Mucosa of descending colon (tissue), 3 donors: ENCODE measurements at regions not wholly inside any gene's neighbourhood (a gene's known extent, or its start where the extent isn't known, plus 50 kb on each side); places are given as distances from the start of the nearest gene placed in this dataset.
A peak's percentile ranks its signal among the peaks of the same experiment; 100 is the strongest.

Experiments used
- ATAC-seq: fragments of 200-7000 bp; cut with Tn5 transposase; one replicate; pipeline ENCODE4 v1.9.1; 2020; ENCODE audit warnings: mild to moderate bottlenecking, moderate library complexity
- DNase-seq, 3 donors: peaks; one replicate each; pipeline ENCODE4 v3.0.0-alpha.2; 2020
- H3K36me3 ChIP-seq: fragments of 200-600 bp; one replicate; pipeline ENCODE4 v1.8.0; 2021; ENCODE audit warnings: low read depth, mild to moderate bottlenecking
- H3K4me1 ChIP-seq: fragments of 200-600 bp; one replicate; pipeline ENCODE4 v1.8.0; 2021; ENCODE audit warnings: low read depth, mild to moderate bottlenecking
- H3K4me3 ChIP-seq: fragments of 200-600 bp; one replicate; pipeline ENCODE4 v1.8.0; 2021; ENCODE audit warnings: mild to moderate bottlenecking
- H3K9me3 ChIP-seq: fragments of 200-600 bp; one replicate; pipeline ENCODE4 v1.8.0; 2021; ENCODE audit warnings: mild to moderate bottlenecking
- intact Hi-C, 2 donors: fragments of 100-400 bp; cut with DNase I in 1 of 2; cut with micrococcal nuclease in 1 of 2; formaldehyde crosslinking; loops; one replicate each; pipeline versions ENCODE4 v1.11.0 to v1.11.1; 2022; cut with DNase I, micrococcal nuclease
- TF ChIP-seq, protein P1 (sequence below): fragments of 200-600 bp; IDR thresholded peaks from one replicate; pipeline ENCODE4 v1.8.0; 2022; ENCODE audit warnings: antibody characterized with exemption, mild to moderate bottlenecking
- donor health status: DM: no; HTN: no; CAD: no; lungs with moderate emphysema.
- donor health status: DM: no; HTN: no; CAD: no.
- donor health status: DM: no; HTN: yes; CAD: no.

DNA sequence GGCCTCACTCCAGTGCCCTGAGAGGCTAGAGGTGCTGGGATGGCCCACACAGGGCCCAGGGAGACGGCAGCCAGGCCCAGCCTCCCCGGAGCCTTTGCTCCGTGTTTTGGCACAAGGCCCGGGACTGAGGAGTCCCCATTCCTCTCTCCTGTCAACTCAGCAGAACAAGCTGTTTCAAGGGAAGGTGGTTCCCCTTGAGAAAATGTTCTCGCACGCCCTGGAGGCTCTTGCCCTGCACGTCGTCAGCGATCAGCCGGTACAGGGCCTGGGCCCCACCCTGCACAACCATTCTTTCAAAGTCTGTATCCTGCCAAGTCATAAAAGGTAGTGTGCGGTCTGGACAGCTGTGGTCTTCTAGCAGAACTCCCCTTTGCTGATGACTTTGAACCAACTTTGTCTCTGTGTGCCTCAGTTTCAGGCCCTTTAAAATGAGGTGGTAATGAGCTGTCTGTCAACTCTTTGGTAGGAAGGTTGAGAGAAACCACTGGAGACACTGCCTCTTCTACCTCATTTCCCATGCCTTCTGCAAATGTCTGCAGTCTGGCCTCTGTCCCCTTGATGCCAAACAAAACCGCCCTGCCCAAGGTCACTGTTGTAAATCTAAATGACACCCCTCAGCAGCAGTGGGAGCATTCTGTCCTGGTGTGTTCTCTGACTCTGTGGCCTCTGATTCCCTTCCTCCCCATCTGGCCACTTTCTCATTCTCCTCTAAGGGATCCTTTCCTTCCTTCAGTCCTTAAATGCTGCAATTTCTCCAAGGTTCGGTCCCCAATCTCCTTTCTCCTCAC is 138.6 kb upstream of the JUN start:
- no peak overlapping the region for H3K4me3 ChIP-seq
- H3K36me3 ChIP-seq, result no peaks in the 10 kb centered on the region
- intact Hi-C loops, result no loop called here
- DNase-seq (peak; percentile 81 to 89 (median 84)), ATAC-seq (peak; percentile 96)
- no peaks in the 10 kb centered on the region for H3K9me3 ChIP-seq
- peaks cover 17% of the 10 kb centered on the region for H3K4me1 ChIP-seq
- TF ChIP-seq, protein P1, sequence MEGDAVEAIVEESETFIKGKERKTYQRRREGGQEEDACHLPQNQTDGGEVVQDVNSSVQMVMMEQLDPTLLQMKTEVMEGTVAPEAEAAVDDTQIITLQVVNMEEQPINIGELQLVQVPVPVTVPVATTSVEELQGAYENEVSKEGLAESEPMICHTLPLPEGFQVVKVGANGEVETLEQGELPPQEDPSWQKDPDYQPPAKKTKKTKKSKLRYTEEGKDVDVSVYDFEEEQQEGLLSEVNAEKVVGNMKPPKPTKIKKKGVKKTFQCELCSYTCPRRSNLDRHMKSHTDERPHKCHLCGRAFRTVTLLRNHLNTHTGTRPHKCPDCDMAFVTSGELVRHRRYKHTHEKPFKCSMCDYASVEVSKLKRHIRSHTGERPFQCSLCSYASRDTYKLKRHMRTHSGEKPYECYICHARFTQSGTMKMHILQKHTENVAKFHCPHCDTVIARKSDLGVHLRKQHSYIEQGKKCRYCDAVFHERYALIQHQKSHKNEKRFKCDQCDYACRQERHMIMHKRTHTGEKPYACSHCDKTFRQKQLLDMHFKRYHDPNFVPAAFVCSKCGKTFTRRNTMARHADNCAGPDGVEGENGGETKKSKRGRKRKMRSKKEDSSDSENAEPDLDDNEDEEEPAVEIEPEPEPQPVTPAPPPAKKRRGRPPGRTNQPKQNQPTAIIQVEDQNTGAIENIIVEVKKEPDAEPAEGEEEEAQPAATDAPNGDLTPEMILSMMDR, result no peak

DNA sequence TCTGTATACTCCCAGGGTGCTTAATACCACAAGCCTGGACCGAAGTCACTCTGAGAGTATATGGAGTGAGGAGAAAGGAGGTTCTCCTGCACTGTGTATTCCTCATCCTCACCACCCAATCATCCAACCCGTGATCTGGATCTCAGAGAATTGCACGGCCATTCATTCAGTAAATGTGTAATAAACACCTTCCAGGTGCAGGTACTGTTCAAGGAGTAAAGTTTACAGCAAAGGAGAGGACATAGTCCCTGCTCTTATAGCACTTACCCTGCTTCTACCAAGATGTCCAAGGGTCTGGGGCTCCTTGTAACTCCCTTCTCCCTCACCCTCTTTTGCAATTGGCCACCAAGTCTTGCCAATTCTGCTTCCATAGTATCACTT is 139.2 kb upstream of the JUN start:
- Histone ChIP-seq H3K4me1 (peaks cover 17% of the 10 kb centered on the region), H3K9me3 (no peaks in the 10 kb centered on the region), H3K36me3 (no peaks in the 10 kb centered on the region), H3K4me3 (no peak overlapping the region)
- intact Hi-C loops, result no loop called here
- ATAC-seq (peak; percentile 72), DNase-seq (no peak)
- TF ChIP-seq, protein P1, result no peak

DNA sequence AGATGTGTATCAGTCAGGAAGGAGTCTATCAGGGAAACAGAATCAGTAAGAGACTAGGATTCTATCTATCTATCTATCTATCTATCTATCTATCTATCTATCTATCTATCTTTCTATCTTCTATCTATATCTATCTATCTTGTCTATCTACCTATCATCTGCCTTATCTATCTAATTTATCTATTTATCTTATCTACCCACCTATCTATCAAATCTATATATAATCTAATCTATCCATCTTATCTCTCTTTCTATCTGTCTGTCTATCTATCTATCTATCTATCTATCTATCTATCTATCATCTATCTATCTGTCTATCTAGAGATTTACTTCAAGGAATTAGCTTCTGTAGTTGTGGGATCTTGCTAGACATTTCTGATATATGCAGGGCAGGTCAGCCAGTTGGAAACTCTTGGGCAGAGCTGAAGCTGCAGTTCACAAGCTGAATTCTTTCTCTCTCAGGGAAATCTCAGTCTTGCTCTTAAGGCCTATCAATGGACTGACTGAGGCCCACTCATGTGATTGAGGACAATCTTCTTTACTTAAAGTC is 140.2 kb upstream of the JUN start:
- Histone ChIP-seq H3K4me1 (peaks cover 17% of the 10 kb centered on the region), H3K4me3 (no peak overlapping the region), H3K36me3 (no peaks in the 10 kb centered on the region), H3K9me3 (no peaks in the 10 kb centered on the region)
- DNase-seq (no peak), ATAC-seq (no peak)
- intact Hi-C loops, result no loop called here
- TF ChIP-seq, protein P1, result no peak

DNA sequence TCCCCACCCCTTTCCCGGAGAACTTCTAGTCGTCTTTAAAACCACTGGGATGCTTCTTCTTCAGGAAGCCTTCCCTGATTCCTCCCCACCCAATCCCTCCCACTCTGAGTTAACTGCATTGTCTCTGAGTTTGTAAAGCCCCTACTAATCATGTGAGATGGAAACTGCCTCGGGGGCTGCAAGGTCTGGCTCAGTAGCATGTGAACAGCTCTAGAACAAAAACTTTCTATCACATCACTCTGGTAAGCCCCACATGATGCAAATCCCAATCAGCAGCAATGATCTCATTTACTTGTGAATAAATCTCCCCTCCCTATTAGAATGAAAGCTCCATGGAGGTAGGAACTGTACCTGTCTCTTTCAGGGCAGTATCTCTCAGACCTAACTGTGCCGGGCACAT is 141.0 kb upstream of the JUN start:
- no peak overlapping the region for H3K4me3 ChIP-seq
- no peaks in the 10 kb centered on the region for H3K9me3 ChIP-seq
- TF ChIP-seq, protein P1, result no peak
- no peak for ATAC-seq
- H3K4me1 ChIP-seq, result peaks cover 17% of the 10 kb centered on the region
- no peaks in the 10 kb centered on the region for H3K36me3 ChIP-seq
- no peak for DNase-seq
- intact Hi-C loops, result no loop called here

DNA sequence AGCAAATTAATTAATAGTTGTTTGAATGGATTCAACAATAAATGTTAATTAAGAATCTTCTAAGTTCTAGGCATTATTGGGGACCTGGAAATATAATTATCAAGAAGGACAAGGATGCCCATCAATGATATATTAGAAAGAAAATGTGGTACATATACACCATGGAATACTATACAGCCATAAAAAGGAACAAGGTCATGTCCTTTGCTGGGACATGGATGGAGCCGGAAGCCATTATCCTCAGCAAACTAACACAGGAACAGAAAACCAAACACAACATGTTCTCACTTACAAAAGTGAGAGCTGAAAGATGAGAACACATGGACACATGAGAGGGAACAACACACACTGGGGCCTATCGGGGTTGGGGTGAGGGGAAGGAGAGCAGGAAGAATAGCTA is 141.4 kb upstream of the JUN start:
- ATAC-seq (no peak), DNase-seq (no peak)
- H3K4me3 ChIP-seq, result no peak overlapping the region
- intact Hi-C loops, result no loop called here
- H3K36me3 ChIP-seq, result no peaks in the 10 kb centered on the region
- peaks cover 17% of the 10 kb centered on the region for H3K4me1 ChIP-seq
- no peaks in the 10 kb centered on the region for H3K9me3 ChIP-seq
- TF ChIP-seq, protein P1, result no peak
